ENCODE measurements at regions not wholly inside any gene's neighbourhood (a gene's known extent, or its start where the extent isn't known, plus 50 kb on each side); places are given as distances from the start of the nearest gene placed in this dataset.
A peak's percentile ranks its signal among the peaks of the same experiment; 100 is the strongest.

- no peaks in the 10 kb centered on the region for H3K9me3 Mint-ChIP-seq (ENCODE audit: low read depth, unreplicated experiment)
- no peak for DNase-seq
- H3K27ac Mint-ChIP-seq (ENCODE audit: unreplicated experiment), result no peak overlapping the region
- no peaks in the 10 kb centered on the region for H3K27me3 Mint-ChIP-seq (ENCODE audit: unreplicated experiment)
- no peaks in the 10 kb centered on the region for H3K4me1 Mint-ChIP-seq (ENCODE audit: low read depth, unreplicated experiment)
- BruUV-seq (replicated peaks), result no TSS peak
- intact Hi-C loops (cut with micrococcal nuclease; ENCODE audit: unreplicated experiment), result no loop called here
- CTCF ChIA-PET, result interaction anchor here (0.9 kb wide), 1 partner anchor 578 kb away, joined by 3 read pairs; no protein-coding TSS in a partner anchor
- H3K4me3 Mint-ChIP-seq (ENCODE audit: low read depth, unreplicated experiment), result no peak overlapping the region
- no peaks in the 10 kb centered on the region for H3K36me3 Mint-ChIP-seq (ENCODE audit: insufficient read depth, unreplicated experiment)
- no peak for TF ChIP-seq CTCF (IDR thresholded peaks at IDR 0.05; ENCODE audit: unreplicated experiment)
Measured at GRCh38 chr2:118278046-118278445, 189.8 kb downstream of the INSIG2 start.

- BruUV-seq (replicated peaks), result no TSS peak
- no peak for TF ChIP-seq CTCF (IDR thresholded peaks at IDR 0.05; ENCODE audit: unreplicated experiment)
- no peaks in the 10 kb centered on the region for H3K4me1 Mint-ChIP-seq (ENCODE audit: low read depth, unreplicated experiment)
- H3K27me3 Mint-ChIP-seq (ENCODE audit: unreplicated experiment), result no peaks in the 10 kb centered on the region
- DNase-seq, result no peak
- H3K36me3 Mint-ChIP-seq (ENCODE audit: insufficient read depth, unreplicated experiment), result no peaks in the 10 kb centered on the region
- H3K4me3 Mint-ChIP-seq (ENCODE audit: low read depth, unreplicated experiment), result no peak overlapping the region
- no peak overlapping the region for H3K27ac Mint-ChIP-seq (ENCODE audit: unreplicated experiment)
- H3K9me3 Mint-ChIP-seq (ENCODE audit: low read depth, unreplicated experiment), result no peaks in the 10 kb centered on the region
- CTCF ChIA-PET, result no interaction called here
- intact Hi-C loops (cut with micrococcal nuclease; ENCODE audit: unreplicated experiment), result no loop called here
Measured at GRCh38 chr2:118274841-118275510, 186.7 kb downstream of the INSIG2 start.

- H3K9me3 Mint-ChIP-seq (ENCODE audit: low read depth, unreplicated experiment), result no peaks in the 10 kb centered on the region
- H3K36me3 Mint-ChIP-seq (ENCODE audit: insufficient read depth, unreplicated experiment), result no peaks in the 10 kb centered on the region
- no peaks in the 10 kb centered on the region for H3K27me3 Mint-ChIP-seq (ENCODE audit: unreplicated experiment)
- no TSS peak for BruUV-seq (replicated peaks)
- no peak overlapping the region for H3K27ac Mint-ChIP-seq (ENCODE audit: unreplicated experiment)
- CTCF ChIA-PET, result no interaction called here
- no peak for DNase-seq
- H3K4me3 Mint-ChIP-seq (ENCODE audit: low read depth, unreplicated experiment), result no peak overlapping the region
- H3K4me1 Mint-ChIP-seq (ENCODE audit: low read depth, unreplicated experiment), result no peaks in the 10 kb centered on the region
- intact Hi-C loops (cut with micrococcal nuclease; ENCODE audit: unreplicated experiment), result no loop called here
- TF ChIP-seq CTCF (IDR thresholded peaks at IDR 0.05; ENCODE audit: unreplicated experiment), result no peak
Measured at GRCh38 chr2:118272391-118272790, 184.1 kb downstream of the INSIG2 start.

GRCh38 chr2:118269408-118270051 is 181.3 kb downstream of the INSIG2 start:
- no peak overlapping the region for H3K4me3 Mint-ChIP-seq (ENCODE audit: low read depth, unreplicated experiment)
- TF ChIP-seq CTCF (IDR thresholded peaks at IDR 0.05; ENCODE audit: unreplicated experiment), result peak; percentile 34
- intact Hi-C loops (cut with micrococcal nuclease; ENCODE audit: unreplicated experiment), result no loop called here

More at GRCh38 chr2:118269408-118270051, 181.3 kb downstream of the INSIG2 start:
- DNase-seq, result peak; percentile 24
- Mint-ChIP-seq H3K4me1 (ENCODE audit: low read depth, unreplicated experiment) (no peaks in the 10 kb centered on the region), H3K9me3 (ENCODE audit: low read depth, unreplicated experiment) (no peaks in the 10 kb centered on the region), H3K27me3 (ENCODE audit: unreplicated experiment) (no peaks in the 10 kb centered on the region), H3K36me3 (ENCODE audit: insufficient read depth, unreplicated experiment) (no peaks in the 10 kb centered on the region), H3K27ac (ENCODE audit: unreplicated experiment) (no peak overlapping the region)
- CTCF ChIA-PET, result no interaction called here
- BruUV-seq (replicated peaks), result no TSS peak
